Naive thymus-derived CD4-positive, alpha-beta T cell (primary cell): ENCODE measurements at regions not wholly inside any gene's neighbourhood (a gene's known extent, or its start where the extent isn't known, plus 50 kb on each side); places are given as distances from the start of the nearest gene placed in this dataset.

Experiments used
- ATAC-seq: fragments of 150-1000 bp; cut with Tn5 transposase; 2 replicates; pipeline ENCODE4 v1.10.0; 2021; ENCODE audit warnings: mild to moderate bottlenecking, moderate library complexity
- CTCF ChIA-PET: fragments of 350-600 bp; sonication (Branson Sonifier 250); formaldehyde crosslinking; loops from one replicate; lab custom pipeline; 2021; ENCODE audit warnings: antibody characterized with exemption; lab: Charles Lee
- POLR2A ChIA-PET: fragments of 350-600 bp; sonication (Branson Sonifier 250); formaldehyde crosslinking; loops from one replicate; lab custom pipeline; 2021; ENCODE audit warnings: antibody characterized with exemption, inconsistent platforms; lab: Charles Lee
- DNase-seq, 9 donors: peaks; one replicate each; pipeline versions ENCODE4 v3.0.0 to v3.0.0-alpha.2; 2020 to 2022; ENCODE audit warnings: mixed read lengths in 1 of 9
- H3K27ac ChIP-seq: one replicate; pipeline ENCODE4 v1.7.0; 2013; ENCODE audit warnings: mild to moderate bottlenecking, low read depth, low read length, moderate library complexity
- H3K27me3 ChIP-seq, 2 donors: one replicate each; pipeline ENCODE4 v1.7.0; 2013; ENCODE audit warnings: low read length in 2 of 2, mild to moderate bottlenecking in 2 of 2, moderate library complexity in 2 of 2; ENCODE audit not compliant: control insufficient read depth in 2 of 2, insufficient read depth in 2 of 2
- H3K36me3 ChIP-seq, 3 experiments: 1 replicate in 2 of 3; 2 replicates in 1 of 3; pipeline ENCODE4 v1.7.0; 2013; ENCODE audit warnings: low read length in 3 of 3, mild to moderate bottlenecking in 3 of 3, moderate library complexity in 1 of 3; ENCODE audit not compliant: insufficient read depth in 3 of 3, control insufficient read depth in 2 of 3
- H3K4me1 ChIP-seq, 2 donors: one replicate each; pipeline ENCODE4 v1.7.0; 2013; ENCODE audit warnings: low read length in 2 of 2, mild to moderate bottlenecking in 2 of 2, moderate library complexity in 1 of 2; ENCODE audit not compliant: control insufficient read depth in 2 of 2, insufficient read depth in 2 of 2
- H3K4me3 ChIP-seq: 2 replicates; pipeline ENCODE4 v1.7.0; 2013; ENCODE audit warnings: mild to moderate bottlenecking, low read length
- H3K9me3 ChIP-seq, 3 experiments: 1 replicate in 2 of 3; 2 replicates in 1 of 3; pipeline ENCODE4 v1.7.0; 2013; ENCODE audit warnings: low read length in 3 of 3; ENCODE audit not compliant: control insufficient read depth in 2 of 3
- H3K27ac Mint-ChIP-seq, 9 donors: one replicate each; pipeline ENCODE4 v1.8.0; 2020 to 2022; ENCODE audit warnings: mixed read lengths in 9 of 9, mild to moderate bottlenecking in 8 of 9, moderate library complexity in 5 of 9, inconsistent platforms in 2 of 9
- H3K27me3 Mint-ChIP-seq, 5 donors: one replicate each; pipeline ENCODE4 v1.8.0; 2021 to 2022; ENCODE audit warnings: mixed read lengths in 5 of 5, mild to moderate bottlenecking in 1 of 5
- H3K36me3 Mint-ChIP-seq, 5 donors: one replicate each; pipeline ENCODE4 v1.8.0; 2020 to 2022; ENCODE audit warnings: mixed read lengths in 5 of 5, mild to moderate bottlenecking in 3 of 5, inconsistent platforms in 1 of 5
- H3K4me1 Mint-ChIP-seq, 7 donors: one replicate each; pipeline ENCODE4 v1.8.0; 2020 to 2022; ENCODE audit warnings: mixed read lengths in 7 of 7, mild to moderate bottlenecking in 3 of 7, inconsistent platforms in 1 of 7
- H3K4me3 Mint-ChIP-seq, 10 donors: one replicate each; pipeline ENCODE4 v1.8.0; 2020 to 2022; ENCODE audit warnings: mild to moderate bottlenecking in 10 of 10, mixed read lengths in 10 of 10, moderate library complexity in 6 of 10, inconsistent platforms in 2 of 10
- H3K9me3 Mint-ChIP-seq, 11 donors: one replicate each; pipeline ENCODE4 v1.8.0; 2020 to 2022; ENCODE audit warnings: mixed read lengths in 11 of 11, mild to moderate bottlenecking in 4 of 11, inconsistent platforms in 1 of 11, moderate library complexity in 1 of 11
- intact Hi-C, 2 donors: fragments of 100-400 bp; cut with micrococcal nuclease; formaldehyde crosslinking; loops; one replicate each; pipeline ENCODE4 v1.15.1; 2023

DNA sequence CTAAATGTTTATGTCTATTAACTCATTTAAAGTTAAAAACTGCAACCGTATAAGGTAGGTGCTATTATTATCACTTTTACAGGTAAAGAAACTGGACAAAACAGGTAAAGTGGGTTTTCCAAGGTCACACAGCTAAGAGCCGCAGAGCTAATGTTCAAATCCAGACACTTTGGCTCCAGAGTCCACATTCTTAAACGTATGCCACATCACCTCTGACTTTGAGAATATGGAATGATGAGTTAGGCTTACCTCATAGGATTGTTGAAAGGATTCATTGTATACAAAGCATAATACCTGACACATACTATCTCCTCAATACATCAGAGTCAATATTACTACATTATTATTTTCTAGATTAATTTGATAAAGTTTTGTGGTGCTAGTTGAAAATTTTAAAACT lies 240.9 kb upstream of the STT3B start:
- Mint-ChIP-seq H3K27ac (no peak overlapping the region), H3K4me3 (no peak overlapping the region), H3K9me3 (no peaks in the 10 kb centered on the region), H3K36me3 (peaks cover 0 to 17% (median 0%) of the 10 kb centered on the region in 5 donors), H3K4me1 (peaks cover 6 to 39% (median 27%) of the 10 kb centered on the region in 7 donors), H3K27me3 (no peaks in the 10 kb centered on the region)
- Histone ChIP-seq H3K4me3 (no peak overlapping the region), H3K36me3 (no peaks in the 10 kb centered on the region), H3K9me3 (no peaks in the 10 kb centered on the region), H3K27me3 (no peaks in the 10 kb centered on the region), H3K4me1 (no peaks in the 10 kb centered on the region), H3K27ac (no peak overlapping the region)
- ChIA-PET POLR2A (no interaction called here), CTCF (no interaction called here)
- DNase-seq: no peak
- no peak for ATAC-seq
- intact Hi-C loops: no loop called here

DNA sequence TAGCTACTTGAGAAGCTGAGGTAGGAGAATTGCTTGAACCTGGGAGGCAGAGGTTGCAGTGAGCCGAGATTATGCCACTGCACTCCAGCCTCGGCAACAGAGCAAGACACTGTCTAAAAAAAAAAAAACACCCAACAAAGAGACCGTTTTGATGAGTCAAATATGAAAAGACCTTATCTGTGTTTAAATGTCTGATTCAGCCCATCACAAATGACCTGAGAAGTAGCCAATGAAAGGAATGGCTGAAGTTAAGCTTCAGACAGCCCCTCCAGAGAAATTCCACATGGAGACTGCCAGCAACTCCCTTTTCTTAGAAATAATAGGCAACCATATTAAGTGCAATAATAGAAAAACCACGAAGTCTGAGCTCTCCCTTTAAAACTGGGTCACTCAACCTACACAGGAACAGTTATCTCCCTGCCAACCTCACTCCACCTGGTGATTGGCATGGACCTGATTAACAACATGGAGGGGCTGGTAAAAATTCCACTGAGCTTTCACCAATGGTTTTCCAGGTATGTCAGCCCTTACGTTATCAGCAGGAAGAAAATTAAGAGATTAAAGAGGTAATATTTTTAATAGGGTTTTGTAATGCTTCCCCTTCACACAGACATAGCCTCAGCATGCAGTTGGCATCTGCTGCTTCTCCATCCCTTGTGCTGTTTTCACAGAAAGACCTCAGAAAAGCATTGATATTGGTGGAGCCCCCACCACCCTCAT lies 238.1 kb upstream of the STT3B start:
- H3K4me3 Mint-ChIP-seq: no peak overlapping the region
- POLR2A ChIA-PET: no interaction called here
- DNase-seq (no peak), ATAC-seq (no peak)
- intact Hi-C loops: no loop called here
- Histone ChIP-seq H3K4me1 (no peaks in the 10 kb centered on the region), H3K9me3 (peaks cover 0 to 4% (median 0%) of the 10 kb centered on the region in 3 experiments), H3K27me3 (no peaks in the 10 kb centered on the region), H3K4me3 (no peak overlapping the region), H3K36me3 (no peaks in the 10 kb centered on the region), H3K27ac (no peak overlapping the region)
- CTCF ChIA-PET: no interaction called here
- peaks cover 0 to 11% (median 4%) of the 10 kb centered on the region in 11 donors for H3K9me3 Mint-ChIP-seq
- H3K4me1 Mint-ChIP-seq: peaks cover 0 to 25% (median 12%) of the 10 kb centered on the region in 7 donors
- H3K27me3 Mint-ChIP-seq: no peaks in the 10 kb centered on the region
- H3K36me3 Mint-ChIP-seq: peaks cover 0 to 14% (median 4%) of the 10 kb centered on the region in 5 donors
- H3K27ac Mint-ChIP-seq: peak overlapping the region in 2 of 9 donors; percentile 34 to 65

DNA sequence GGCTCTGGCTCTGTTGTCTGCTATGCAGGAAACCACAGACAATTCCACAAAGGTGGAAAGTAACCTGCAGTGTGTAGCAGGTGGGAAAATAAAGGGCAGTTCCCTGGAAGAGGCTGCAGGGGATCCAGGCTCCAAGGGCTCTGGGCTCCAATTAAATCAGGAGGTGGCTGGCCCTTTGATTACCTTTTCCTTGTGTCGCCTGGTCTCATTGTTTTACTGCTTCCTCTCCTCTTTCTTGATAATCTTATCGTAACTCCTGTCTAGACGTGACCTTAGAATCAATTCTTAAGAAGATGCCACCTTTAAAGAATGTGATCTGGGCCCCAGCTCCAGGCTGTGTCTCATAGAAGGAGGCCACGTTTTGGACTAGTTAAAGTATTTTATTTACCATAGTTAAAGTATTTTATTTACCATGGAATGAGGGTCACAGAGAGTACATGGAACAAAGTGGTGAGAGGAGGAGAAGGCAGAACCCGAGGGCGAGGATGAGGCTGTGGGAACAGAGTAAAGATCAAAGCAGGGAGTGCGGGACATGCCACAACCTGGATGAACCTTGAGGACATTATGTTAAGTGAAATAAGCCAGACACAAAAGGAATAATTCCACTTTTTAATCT lies 237.5 kb upstream of the STT3B start:
- CTCF ChIA-PET: no interaction called here
- H3K27me3 Mint-ChIP-seq: no peaks in the 10 kb centered on the region
- H3K9me3 Mint-ChIP-seq: peaks cover 0 to 15% (median 5%) of the 10 kb centered on the region in 11 donors
- H3K4me3 ChIP-seq: no peak overlapping the region
- no peaks in the 10 kb centered on the region for H3K4me1 ChIP-seq
- POLR2A ChIA-PET: no interaction called here
- no peak overlapping the region for H3K4me3 Mint-ChIP-seq
- H3K4me1 Mint-ChIP-seq: peaks cover 0 to 19% (median 5%) of the 10 kb centered on the region in 7 donors
- H3K36me3 Mint-ChIP-seq: peaks cover 0 to 13% (median 4%) of the 10 kb centered on the region in 5 donors
- H3K27ac ChIP-seq: no peak overlapping the region
- peaks cover 0 to 4% (median 0%) of the 10 kb centered on the region in 3 experiments for H3K9me3 ChIP-seq
- ATAC-seq (no peak), DNase-seq (no peak)
- intact Hi-C loops: no loop called here
- H3K27me3 ChIP-seq: no peaks in the 10 kb centered on the region
- no peak overlapping the region for H3K27ac Mint-ChIP-seq
- no peaks in the 10 kb centered on the region for H3K36me3 ChIP-seq

DNA sequence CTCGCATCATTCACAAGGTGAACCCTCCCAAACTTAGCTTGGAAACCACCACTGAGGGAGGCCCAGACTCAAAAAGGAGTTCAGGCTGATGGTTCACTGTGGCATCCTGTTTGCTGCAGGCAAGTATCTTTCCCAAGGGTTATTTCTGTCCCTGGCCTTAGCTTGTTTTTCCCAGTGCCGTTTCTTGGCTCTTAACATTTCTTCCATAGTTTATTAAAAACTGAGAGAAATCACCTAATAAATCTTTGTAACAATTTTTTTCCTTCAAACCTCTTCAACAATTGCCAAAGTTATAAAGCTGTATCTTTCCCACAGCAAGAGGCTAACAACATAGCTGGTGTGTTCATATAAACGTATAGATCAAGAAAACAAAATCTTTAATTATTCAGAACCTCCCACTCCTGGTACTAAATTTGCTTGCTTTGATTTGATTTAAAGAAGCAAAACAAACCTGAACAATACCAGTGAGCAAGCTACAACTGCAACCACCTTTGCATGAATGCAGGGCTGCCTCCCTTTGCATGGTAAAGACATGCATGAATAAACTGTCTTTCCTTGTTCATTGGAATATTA lies 234.9 kb upstream of the STT3B start:
- Mint-ChIP-seq H3K27ac (no peak overlapping the region), H3K4me1 (peaks cover 0 to 13% (median 5%) of the 10 kb centered on the region in 7 donors)

DNA sequence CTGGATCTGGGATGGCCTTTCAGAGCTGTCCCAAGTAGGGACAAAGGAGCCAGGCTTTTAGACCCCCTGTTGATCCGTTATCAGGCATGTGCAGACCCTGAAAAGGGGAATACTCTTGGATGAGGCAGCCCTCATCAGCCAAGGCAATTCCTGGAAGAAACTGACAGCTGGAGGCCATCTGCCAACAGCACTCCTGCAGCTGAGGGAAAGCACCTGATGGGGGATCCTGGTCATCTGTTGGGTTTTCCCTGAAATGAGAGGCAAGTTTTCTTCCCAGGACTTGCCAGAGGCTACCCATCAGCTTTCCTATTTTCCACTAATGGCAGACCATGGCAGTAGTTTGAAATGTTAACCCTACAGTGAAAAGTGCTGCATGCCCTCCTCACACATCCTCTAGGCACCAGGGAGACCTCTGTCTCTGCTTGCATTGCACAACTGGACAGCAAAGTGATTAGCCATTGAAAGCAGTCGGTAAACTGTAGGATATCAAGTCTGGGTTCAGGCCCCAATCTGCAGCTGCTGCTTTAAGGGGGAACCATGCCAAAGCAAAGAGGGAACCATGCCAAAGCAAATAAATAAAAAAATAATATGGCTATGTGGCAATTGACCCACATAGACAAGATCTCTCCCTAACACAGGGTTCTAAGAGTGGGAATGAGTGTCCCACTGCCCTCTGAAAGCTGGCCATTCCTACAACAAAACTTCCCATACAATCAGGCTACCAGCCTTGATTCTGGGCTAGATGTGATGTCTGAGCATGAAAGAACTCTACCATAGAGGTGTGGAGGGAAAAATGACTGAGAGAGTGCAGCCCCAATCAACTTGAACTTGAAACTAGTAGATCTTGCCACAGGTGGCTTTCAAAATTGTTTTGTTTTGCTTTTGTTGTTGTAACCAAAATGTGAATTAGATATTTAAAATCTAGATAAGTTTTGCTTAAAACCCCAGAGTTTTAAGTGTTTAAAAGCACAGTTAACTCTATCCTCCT lies 232.0 kb upstream of the STT3B start:
- peaks cover 0 to 4% (median 0%) of the 10 kb centered on the region in 3 experiments for H3K9me3 ChIP-seq
- Mint-ChIP-seq H3K27me3 (no peaks in the 10 kb centered on the region), H3K27ac (no peak overlapping the region), H3K9me3 (peaks cover 0 to 17% (median 7%) of the 10 kb centered on the region in 11 donors), H3K4me3 (no peak overlapping the region), H3K36me3 (peaks cover 0 to 13% (median 4%) of the 10 kb centered on the region in 5 donors), H3K4me1 (peaks cover 0 to 5% (median 0%) of the 10 kb centered on the region in 7 donors)
- POLR2A ChIA-PET: no interaction called here
- intact Hi-C loops: no loop called here
- no peak for DNase-seq
- H3K4me1 ChIP-seq: no peaks in the 10 kb centered on the region
- no peaks in the 10 kb centered on the region for H3K27me3 ChIP-seq
- H3K27ac ChIP-seq: no peak overlapping the region
- CTCF ChIA-PET: no interaction called here
- no peak for ATAC-seq
- H3K4me3 ChIP-seq: no peak overlapping the region
- no peaks in the 10 kb centered on the region for H3K36me3 ChIP-seq

More for the DNA sequence above, 234.9 kb upstream of the STT3B start:
- DNase-seq (no peak), ATAC-seq (no peak)
- ChIA-PET POLR2A (interaction anchor here (1.2 kb wide), 1 partner anchor 13 kb away, joined by 4 read pairs; no protein-coding TSS in a partner anchor), CTCF (no interaction called here)
- peaks cover 0 to 13% (median 3%) of the 10 kb centered on the region in 5 donors for H3K36me3 Mint-ChIP-seq
- peaks cover 0 to 15% (median 7%) of the 10 kb centered on the region in 11 donors for H3K9me3 Mint-ChIP-seq
- Histone ChIP-seq H3K4me1 (no peaks in the 10 kb centered on the region), H3K4me3 (no peak overlapping the region), H3K27me3 (no peaks in the 10 kb centered on the region), H3K36me3 (no peaks in the 10 kb centered on the region), H3K27ac (no peak overlapping the region), H3K9me3 (peaks cover 0 to 4% (median 0%) of the 10 kb centered on the region in 3 experiments)
- intact Hi-C loops: no loop called here
- H3K4me3 Mint-ChIP-seq: no peak overlapping the region
- H3K27me3 Mint-ChIP-seq: no peaks in the 10 kb centered on the region

DNA sequence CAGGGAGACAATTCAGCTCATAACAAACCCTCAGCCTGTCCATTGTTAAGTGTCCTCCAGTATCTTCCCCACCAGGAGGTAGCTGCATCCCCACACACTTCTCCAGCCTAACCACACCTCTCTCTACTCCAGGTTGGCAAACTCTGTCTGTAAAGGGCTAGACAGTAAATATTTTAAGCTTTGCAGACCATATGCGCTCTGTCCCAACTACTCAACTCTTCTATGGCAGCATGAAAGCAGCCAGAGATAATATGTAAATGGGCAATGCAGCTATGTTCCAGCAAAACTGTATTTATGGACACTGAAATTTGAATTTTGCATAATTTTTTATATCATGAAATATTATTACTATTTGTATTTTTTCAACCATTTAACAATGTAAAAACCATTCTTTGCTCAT lies 230.4 kb upstream of the STT3B start:
- ATAC-seq (no peak), DNase-seq (no peak)
- Mint-ChIP-seq H3K4me1 (peaks cover 0 to 5% (median 0%) of the 10 kb centered on the region in 7 donors), H3K27me3 (no peaks in the 10 kb centered on the region), H3K27ac (no peak overlapping the region), H3K36me3 (peaks cover 0 to 16% (median 4%) of the 10 kb centered on the region in 5 donors), H3K4me3 (no peak overlapping the region), H3K9me3 (peaks cover 0 to 19% (median 7%) of the 10 kb centered on the region in 11 donors)
- Histone ChIP-seq H3K27me3 (no peaks in the 10 kb centered on the region), H3K36me3 (no peaks in the 10 kb centered on the region), H3K4me3 (no peak overlapping the region), H3K27ac (no peak overlapping the region), H3K9me3 (peaks cover 0 to 4% (median 0%) of the 10 kb centered on the region in 3 experiments), H3K4me1 (no peaks in the 10 kb centered on the region)
- ChIA-PET CTCF (no interaction called here), POLR2A (no interaction called here)
- intact Hi-C loops: no loop called here
